Right atrium auricular region (tissue), 2 donors: ENCODE measurements at regions not wholly inside any gene's neighbourhood (a gene's known extent, or its start where the extent isn't known, plus 50 kb on each side); places are given as distances from the start of the nearest gene placed in this dataset.

ENCODE experiments used
- DNase-seq: peaks from one replicate; pipeline ENCODE4 v3.0.0-alpha.2; 2019; ENCODE audit warnings: low spot score
- H3K27ac ChIP-seq, 2 donors: fragments of 200-600 bp; sonication (generic); 1 replicate in 1 of 2; 2 replicates in 1 of 2; pipeline ENCODE4 v1.5.1; 2016 to 2019
- H3K27me3 ChIP-seq, 2 donors: fragments of 200-600 bp; sonication (generic); one replicate each; pipeline versions ENCODE4 v1.5.1 to v1.6.0; 2017 to 2019
- H3K36me3 ChIP-seq: fragments of 200-600 bp; sonication (generic); one replicate; pipeline ENCODE4 v1.5.1; 2016
- H3K4me1 ChIP-seq, 2 donors: fragments of 200-600 bp; sonication (generic); one replicate each; pipeline versions ENCODE4 v1.5.1 to v1.6.0; 2017 to 2019
- H3K4me3 ChIP-seq, 2 donors: fragments of 200-600 bp; sonication (generic); 1 replicate in 1 of 2; 2 replicates in 1 of 2; pipeline ENCODE4 v1.5.1; 2017 to 2019; ENCODE audit warnings: mild to moderate bottlenecking in 1 of 2, moderate library complexity in 1 of 2
- H3K9me3 ChIP-seq, 2 donors: fragments of 200-600 bp; sonication (generic); one replicate each; pipeline ENCODE4 v1.5.1; 2019
- CTCF ChIP-seq, 2 donors: fragments of 200-600 bp; sonication (generic); IDR thresholded peaks; one replicate each; pipeline ENCODE4 v1.5.1; 2019; ENCODE audit warnings: antibody characterized with exemption in 2 of 2

- peak; percentile 42 for DNase-seq
- H3K27ac ChIP-seq = no peak overlapping the region
- H3K27me3 ChIP-seq = no peaks in the 10 kb centered on the region
- H3K4me3 ChIP-seq = no peak overlapping the region
- no peak for TF ChIP-seq CTCF (IDR thresholded peaks at IDR 0.05)
- no peaks in the 10 kb centered on the region for H3K4me1 ChIP-seq
- H3K9me3 ChIP-seq = no peaks in the 10 kb centered on the region
- H3K36me3 ChIP-seq = no peaks in the 10 kb centered on the region
Observed at GRCh38 chr7:156157409-156158012, 345.2 kb upstream of the SHH start.

- H3K4me1 ChIP-seq = no peaks in the 10 kb centered on the region
- no peak overlapping the region for H3K4me3 ChIP-seq
- no peak overlapping the region for H3K27ac ChIP-seq
- no peak for TF ChIP-seq CTCF (IDR thresholded peaks at IDR 0.05)
- DNase-seq = peak; percentile 48
- H3K36me3 ChIP-seq = no peaks in the 10 kb centered on the region
- no peaks in the 10 kb centered on the region for H3K27me3 ChIP-seq
- H3K9me3 ChIP-seq = no peaks in the 10 kb centered on the region
Observed at GRCh38 chr7:156156734-156157408, 344.6 kb upstream of the SHH start.

- H3K4me3 ChIP-seq = no peak overlapping the region
- DNase-seq = peak; percentile 32
- TF ChIP-seq CTCF (IDR thresholded peaks at IDR 0.05) = no peak
- H3K36me3 ChIP-seq = no peaks in the 10 kb centered on the region
- H3K27ac ChIP-seq = no peak overlapping the region
- H3K9me3 ChIP-seq = no peaks in the 10 kb centered on the region
- H3K27me3 ChIP-seq = no peaks in the 10 kb centered on the region
- H3K4me1 ChIP-seq = no peaks in the 10 kb centered on the region
Observed at GRCh38 chr7:156155988-156156733, 343.9 kb upstream of the SHH start.

GRCh38 chr7:156153590-156153989 is 341.3 kb upstream of the SHH start:
- H3K36me3 ChIP-seq = no peaks in the 10 kb centered on the region
- H3K4me1 ChIP-seq = no peaks in the 10 kb centered on the region
- H3K9me3 ChIP-seq = no peaks in the 10 kb centered on the region
- no peaks in the 10 kb centered on the region for H3K27me3 ChIP-seq
- no peak for TF ChIP-seq CTCF (IDR thresholded peaks at IDR 0.05)
- no peak for DNase-seq
- no peak overlapping the region for H3K4me3 ChIP-seq
- no peak overlapping the region for H3K27ac ChIP-seq

GRCh38 chr7:156152390-156152789 is 340.1 kb upstream of the SHH start:
- no peak overlapping the region for H3K4me3 ChIP-seq
- no peak overlapping the region for H3K27ac ChIP-seq
- no peaks in the 10 kb centered on the region for H3K4me1 ChIP-seq
- TF ChIP-seq CTCF (IDR thresholded peaks at IDR 0.05) = no peak
- no peak for DNase-seq
- no peaks in the 10 kb centered on the region for H3K9me3 ChIP-seq
- no peaks in the 10 kb centered on the region for H3K27me3 ChIP-seq
- no peaks in the 10 kb centered on the region for H3K36me3 ChIP-seq
